ENCODE measurements at regions not wholly inside any gene's neighbourhood (a gene's known extent, or its start where the extent isn't known, plus 50 kb on each side); places are given as distances from the start of the nearest gene placed in this dataset.

DNA sequence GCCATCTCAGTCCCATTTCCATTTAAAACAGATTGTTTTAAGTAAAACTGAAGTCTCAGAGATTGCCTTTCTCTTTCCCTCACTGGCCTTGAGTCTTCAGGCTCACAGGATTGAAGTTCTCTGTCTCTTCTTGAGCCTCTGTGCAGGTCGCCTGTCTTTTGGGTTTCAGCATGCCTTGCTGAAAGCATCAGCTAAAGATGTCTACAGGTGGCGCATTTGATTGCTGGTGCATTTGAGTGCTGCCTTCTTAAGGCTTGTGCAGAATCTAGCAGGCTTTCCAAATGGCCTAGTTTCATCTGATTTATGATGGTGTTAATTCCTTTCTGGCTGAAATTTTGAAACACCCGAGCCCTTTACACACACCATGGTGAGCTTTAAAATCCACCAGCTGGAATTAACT is 1062.2 kb upstream of the FBXO33 start:
- TF ChIP-seq POLR2AphosphoS5 (IDR thresholded peaks at IDR 0.05; ENCODE audit: insufficient read depth in 1 of 2, low read depth in 1 of 2) (no peak), POLR2A (IDR thresholded peaks at IDR 0.05) (no peak)
- TF ChIP-seq, protein P1, sequence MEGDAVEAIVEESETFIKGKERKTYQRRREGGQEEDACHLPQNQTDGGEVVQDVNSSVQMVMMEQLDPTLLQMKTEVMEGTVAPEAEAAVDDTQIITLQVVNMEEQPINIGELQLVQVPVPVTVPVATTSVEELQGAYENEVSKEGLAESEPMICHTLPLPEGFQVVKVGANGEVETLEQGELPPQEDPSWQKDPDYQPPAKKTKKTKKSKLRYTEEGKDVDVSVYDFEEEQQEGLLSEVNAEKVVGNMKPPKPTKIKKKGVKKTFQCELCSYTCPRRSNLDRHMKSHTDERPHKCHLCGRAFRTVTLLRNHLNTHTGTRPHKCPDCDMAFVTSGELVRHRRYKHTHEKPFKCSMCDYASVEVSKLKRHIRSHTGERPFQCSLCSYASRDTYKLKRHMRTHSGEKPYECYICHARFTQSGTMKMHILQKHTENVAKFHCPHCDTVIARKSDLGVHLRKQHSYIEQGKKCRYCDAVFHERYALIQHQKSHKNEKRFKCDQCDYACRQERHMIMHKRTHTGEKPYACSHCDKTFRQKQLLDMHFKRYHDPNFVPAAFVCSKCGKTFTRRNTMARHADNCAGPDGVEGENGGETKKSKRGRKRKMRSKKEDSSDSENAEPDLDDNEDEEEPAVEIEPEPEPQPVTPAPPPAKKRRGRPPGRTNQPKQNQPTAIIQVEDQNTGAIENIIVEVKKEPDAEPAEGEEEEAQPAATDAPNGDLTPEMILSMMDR (IDR thresholded peaks at IDR 0.05) = no peak
- Histone ChIP-seq H3K27me3 (no peaks in the 10 kb centered on the region), H3K27ac (no peak overlapping the region), H3K4me3 (no peak overlapping the region), H3K9me3 (no peaks in the 10 kb centered on the region), H3K36me3 (no peaks in the 10 kb centered on the region), H3K4me1 (no peaks in the 10 kb centered on the region)
- no peak for DNase-seq (ENCODE audit: extremely low spot score in 2 of 2)
- intact Hi-C loops (cut with DNase I) = no loop called here

DNA sequence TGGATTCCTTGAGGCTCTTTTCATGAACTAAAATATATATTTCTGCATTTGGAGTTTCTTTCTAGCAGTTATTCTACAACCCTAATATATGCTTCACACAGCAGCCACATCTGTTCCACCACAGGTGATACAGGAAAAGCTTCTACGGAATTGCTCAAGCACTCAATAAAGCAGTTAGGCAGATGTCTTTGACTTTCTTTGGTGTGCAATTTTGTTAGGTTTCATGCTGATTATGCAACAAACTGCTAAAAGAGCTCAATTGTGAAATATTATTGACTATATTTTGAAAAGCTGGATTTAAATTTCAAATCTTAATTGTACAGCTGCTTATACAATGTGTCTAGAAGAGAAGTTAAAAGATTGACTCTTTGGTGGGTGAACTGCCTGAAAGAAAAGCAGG is 1055.6 kb upstream of the FBXO33 start:
- H3K36me3 ChIP-seq = no peaks in the 10 kb centered on the region
- intact Hi-C loops (cut with DNase I) = no loop called here
- no peaks in the 10 kb centered on the region for H3K4me1 ChIP-seq
- TF ChIP-seq POLR2AphosphoS5 (IDR thresholded peaks at IDR 0.05; ENCODE audit: insufficient read depth in 1 of 2, low read depth in 1 of 2) = no peak
- TF ChIP-seq, protein P1 (IDR thresholded peaks at IDR 0.05) = no peak
- no peak for TF ChIP-seq POLR2A (IDR thresholded peaks at IDR 0.05)
- no peak overlapping the region for H3K27ac ChIP-seq
- no peak overlapping the region for H3K4me3 ChIP-seq
- DNase-seq (ENCODE audit: extremely low spot score in 2 of 2) = no peak
- H3K9me3 ChIP-seq = no peaks in the 10 kb centered on the region
- no peaks in the 10 kb centered on the region for H3K27me3 ChIP-seq

DNA sequence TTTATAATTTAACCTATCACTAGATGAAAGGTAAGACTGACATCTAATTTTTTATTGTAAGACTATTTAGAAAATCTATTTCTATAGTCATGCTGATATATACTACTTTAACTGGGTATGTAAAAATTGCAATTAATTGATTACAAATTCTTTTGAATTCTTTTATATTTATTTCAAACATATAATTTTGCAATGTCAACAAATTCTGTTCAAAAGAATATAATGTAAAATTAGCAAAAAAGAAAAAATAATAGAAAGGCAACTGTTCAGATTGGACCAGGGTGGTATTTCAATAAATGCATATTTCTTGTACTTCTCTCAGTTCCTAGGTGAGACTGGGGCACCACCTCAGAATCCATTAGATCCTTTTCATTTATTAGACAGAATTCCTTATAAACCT is 1053.5 kb upstream of the FBXO33 start:
- no peaks in the 10 kb centered on the region for H3K4me1 ChIP-seq
- TF ChIP-seq, protein P1 (IDR thresholded peaks at IDR 0.05) = no peak
- TF ChIP-seq POLR2AphosphoS5 (IDR thresholded peaks at IDR 0.05; ENCODE audit: insufficient read depth in 1 of 2, low read depth in 1 of 2) (no peak), POLR2A (IDR thresholded peaks at IDR 0.05) (no peak)
- intact Hi-C loops (cut with DNase I) = no loop called here

DNA sequence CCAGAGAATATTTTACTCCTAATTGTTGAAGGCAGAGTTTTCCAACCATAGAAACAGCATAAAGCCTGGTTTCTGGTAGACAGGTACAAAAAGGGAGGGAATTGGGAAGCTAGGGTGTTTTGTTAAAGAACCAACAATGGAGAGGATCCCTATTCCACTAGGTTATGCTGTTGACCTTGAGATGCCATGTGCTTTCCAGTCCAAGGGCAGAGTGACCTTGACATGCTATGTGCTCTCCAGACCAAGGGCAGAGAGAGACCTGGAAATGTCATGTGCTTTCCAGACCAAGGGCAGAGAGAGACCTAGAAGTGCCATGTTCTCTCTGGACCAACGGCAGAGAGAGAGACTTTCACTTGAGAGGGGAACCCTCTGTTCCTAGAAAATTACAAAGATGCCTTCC is 1043.8 kb upstream of the FBXO33 start:
- no peak overlapping the region for H3K27ac ChIP-seq
- H3K4me3 ChIP-seq = no peak overlapping the region
- H3K27me3 ChIP-seq = no peaks in the 10 kb centered on the region
- no peak for TF ChIP-seq POLR2AphosphoS5 (IDR thresholded peaks at IDR 0.05; ENCODE audit: insufficient read depth in 1 of 2, low read depth in 1 of 2)
- TF ChIP-seq, protein P1 (IDR thresholded peaks at IDR 0.05) = no peak
- TF ChIP-seq POLR2A (IDR thresholded peaks at IDR 0.05) = no peak
- H3K36me3 ChIP-seq = no peaks in the 10 kb centered on the region
- no peaks in the 10 kb centered on the region for H3K9me3 ChIP-seq
- intact Hi-C loops (cut with DNase I) = no loop called here
- H3K4me1 ChIP-seq = no peaks in the 10 kb centered on the region
- no peak for DNase-seq (ENCODE audit: extremely low spot score in 2 of 2)

More for the DNA sequence above, 1053.5 kb upstream of the FBXO33 start:
- Histone ChIP-seq H3K27ac (no peak overlapping the region), H3K27me3 (no peaks in the 10 kb centered on the region), H3K9me3 (no peaks in the 10 kb centered on the region), H3K36me3 (no peaks in the 10 kb centered on the region), H3K4me3 (no peak overlapping the region)
- DNase-seq (ENCODE audit: extremely low spot score in 2 of 2) = no peak

DNA sequence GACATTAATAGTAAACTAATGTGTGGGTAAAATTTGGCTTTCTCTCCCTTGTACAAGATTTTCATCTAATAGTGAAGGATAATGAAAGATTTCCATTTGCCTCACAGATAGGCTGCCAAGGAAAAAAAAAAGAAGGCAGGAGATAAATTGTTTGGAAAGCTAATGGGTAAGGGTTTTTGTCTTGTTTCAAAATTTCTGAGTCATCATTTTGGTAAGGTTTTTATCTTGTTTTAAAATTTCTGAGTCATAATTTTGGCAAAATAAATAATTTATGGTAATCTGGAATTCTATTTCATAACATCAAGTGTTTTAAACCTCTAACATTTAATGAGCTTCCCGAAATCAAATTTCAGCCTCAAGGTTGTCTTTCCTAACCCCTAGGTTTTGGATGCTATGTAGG is 1035.7 kb upstream of the FBXO33 start:
- no peaks in the 10 kb centered on the region for H3K9me3 ChIP-seq
- H3K4me1 ChIP-seq = no peaks in the 10 kb centered on the region
- no peak overlapping the region for H3K27ac ChIP-seq
- no peaks in the 10 kb centered on the region for H3K36me3 ChIP-seq
- intact Hi-C loops (cut with DNase I) = no loop called here
- TF ChIP-seq, protein P1 (IDR thresholded peaks at IDR 0.05) = no peak
- DNase-seq (ENCODE audit: extremely low spot score in 2 of 2) = no peak
- H3K27me3 ChIP-seq = no peaks in the 10 kb centered on the region
- H3K4me3 ChIP-seq = no peak overlapping the region
